GM23338 (cell line): ENCODE measurements at regions not wholly inside any gene's neighbourhood (a gene's known extent, or its start where the extent isn't known, plus 50 kb on each side); places are given as distances from the start of the nearest gene placed in this dataset.

Experiments used
- CREB1 ChIP-seq: fragments of 250-450 bp; sonication (Bioruptor Pico); IDR thresholded peaks from 2 replicates; pipeline ENCODE4 v1.5.0; 2020; ENCODE audit warnings: low read depth, mild to moderate bottlenecking, moderate library complexity
- CTCF ChIP-seq, 2 experiments: fragments of 200-600 bp in 1 of 2; sonication (generic) in 1 of 2; conservative IDR thresholded peaks; 2 replicates each; pipeline versions ENCODE4 v1.5.1 to v1.6.1; 2016 to 2017; ENCODE audit warnings: antibody characterized with exemption in 2 of 2, low read depth in 2 of 2, mild to moderate bottlenecking in 2 of 2, moderate library complexity in 1 of 2
- EZH2 ChIP-seq: fragments of 200-600 bp; sonication (generic); IDR thresholded peaks from one replicate; pipeline ENCODE4 v1.8.0; 2017; ENCODE audit warnings: antibody characterized with exemption, mild to moderate bottlenecking, low read depth; ENCODE audit not compliant: unreplicated experiment
- EZH2phosphoT487 ChIP-seq: fragments of 200-600 bp; sonication (generic); IDR thresholded peaks from one replicate; pipeline ENCODE4 v1.8.1; 2018; ENCODE audit warnings: antibody characterized with exemption; ENCODE audit not compliant: unreplicated experiment
- JUNB ChIP-seq: IDR thresholded peaks from one replicate; pipeline ENCODE4 v1.6.1; 2016; ENCODE audit warnings: antibody characterized with exemption; ENCODE audit not compliant: unreplicated experiment
- NANOG ChIP-seq: IDR thresholded peaks from 2 replicates; pipeline ENCODE4 v1.6.1; 2016; ENCODE audit warnings: antibody characterized with exemption, borderline replicate concordance
- POLR2AphosphoS5 ChIP-seq: IDR thresholded peaks from 2 replicates; pipeline ENCODE4 v1.6.1; 2016; ENCODE audit warnings: antibody characterized with exemption, low read depth
- REST ChIP-seq: IDR thresholded peaks from one replicate; pipeline ENCODE4 v1.6.1; 2018; ENCODE audit warnings: antibody characterized with exemption; ENCODE audit not compliant: unreplicated experiment
- ZNF114 ChIP-seq: fragments of 250-450 bp; sonication (Bioruptor Pico); IDR thresholded peaks from 2 replicates; pipeline ENCODE4 v1.5.0; 2020; ENCODE audit warnings: mild to moderate bottlenecking, moderate library complexity
- ZNF331 ChIP-seq: fragments of 250-450 bp; sonication (Bioruptor Pico); IDR thresholded peaks from 2 replicates; pipeline ENCODE4 v1.5.0; 2020; ENCODE audit warnings: low read depth, mild to moderate bottlenecking, moderate library complexity

DNA sequence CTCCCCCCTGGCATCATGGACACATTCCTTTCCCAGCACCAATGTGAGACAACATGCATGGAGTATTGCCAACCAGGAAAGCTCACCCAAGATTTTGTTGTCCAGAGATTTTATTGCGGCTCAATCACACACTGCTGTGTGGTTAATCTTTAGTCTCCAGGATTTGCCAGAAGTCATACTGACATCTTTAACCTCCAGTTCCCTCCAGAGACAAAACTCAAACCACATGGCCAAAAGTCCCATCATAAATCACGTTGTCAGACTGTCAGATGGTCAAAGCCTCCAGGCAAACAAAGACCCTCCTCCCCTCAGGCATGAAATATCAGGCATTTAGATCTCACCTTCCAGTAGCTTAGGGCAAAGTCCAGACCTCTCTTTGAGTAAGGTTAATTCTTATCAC is 97.3 kb upstream of the OPRM1 start:
- TF ChIP-seq CTCF (conservative IDR thresholded peaks at IDR 0.05; ENCODE audit: low read depth in 2 of 2) (no peak), JUNB (no peak), REST (no peak), EZH2phosphoT487 (no peak), EZH2 (no peak), ZNF331 (CRISPR knock-in tag) (no peak), POLR2AphosphoS5 (no peak), NANOG (no peak), CREB1 (CRISPR knock-in tag) (no peak), ZNF114 (no peak)
